ENCODE measurements at regions not wholly inside any gene's neighbourhood (a gene's known extent, or its start where the extent isn't known, plus 50 kb on each side); places are given as distances from the start of the nearest gene placed in this dataset.
"Not testable (repeated sequence)": the region's sequence is repeated elsewhere in the genome, so short reads cannot be mapped to it uniquely, and the experiment has no call there.

DNA sequence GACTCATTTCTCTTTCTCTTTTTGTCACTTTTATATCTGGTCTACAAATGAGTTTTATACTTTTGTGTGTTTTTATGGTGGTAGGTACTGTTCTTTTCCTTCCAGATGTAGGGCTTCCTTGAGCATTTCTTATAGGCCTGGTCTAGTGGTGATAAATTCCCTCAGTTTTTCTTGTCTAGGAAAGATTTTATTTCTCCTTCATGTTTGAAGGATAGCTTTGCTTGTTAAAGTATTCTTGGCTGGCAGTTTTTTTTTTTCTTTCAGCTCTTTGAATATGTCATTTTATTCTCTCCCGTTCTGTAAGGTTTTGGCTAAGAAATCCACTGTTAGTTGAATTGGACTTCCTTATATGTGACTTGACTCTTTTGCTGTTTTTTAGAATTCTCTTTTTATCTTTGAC is 292.7 kb downstream of the RPS24 start:
- DNase-seq: no peak

DNA sequence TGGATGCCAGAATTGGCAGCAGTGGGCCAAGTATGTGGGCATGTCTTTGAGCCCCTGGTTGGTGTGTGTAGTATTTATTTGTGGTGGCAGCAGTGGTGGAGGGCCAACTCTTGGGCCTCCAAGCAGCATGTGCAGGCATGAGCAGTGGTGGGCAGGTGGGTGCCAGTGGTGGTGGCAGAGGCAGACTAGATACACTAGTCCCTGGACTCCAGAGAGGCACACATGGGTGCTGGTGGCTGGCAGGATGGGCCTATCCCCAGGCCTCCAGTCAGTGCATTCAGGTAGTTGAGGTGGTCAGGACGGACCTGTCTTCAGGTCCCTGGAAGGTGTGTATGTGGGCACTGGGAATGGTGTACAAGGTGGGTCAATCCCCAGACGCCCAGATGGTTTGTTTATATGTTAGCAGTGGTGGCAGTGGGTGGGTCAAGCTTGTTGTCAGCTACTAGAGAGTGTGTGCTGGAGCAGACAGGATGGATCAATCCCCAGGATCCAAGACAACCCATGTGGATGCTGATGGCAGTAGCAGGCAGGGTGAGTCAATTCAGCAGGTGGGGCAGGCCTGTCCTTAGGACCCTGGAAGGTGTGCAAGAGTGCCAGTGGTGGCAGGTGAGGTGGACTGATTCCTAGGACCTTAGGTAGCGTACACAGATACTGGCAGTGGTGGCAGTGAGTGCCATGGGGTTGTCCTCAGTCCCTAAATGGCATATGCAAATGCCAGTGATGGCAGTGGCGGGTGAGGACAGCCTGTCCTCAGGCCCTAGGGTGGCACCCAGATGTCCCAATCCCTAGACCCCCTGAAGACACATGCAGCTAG is 294.3 kb downstream of the RPS24 start:
- DNase-seq: no peak

DNA sequence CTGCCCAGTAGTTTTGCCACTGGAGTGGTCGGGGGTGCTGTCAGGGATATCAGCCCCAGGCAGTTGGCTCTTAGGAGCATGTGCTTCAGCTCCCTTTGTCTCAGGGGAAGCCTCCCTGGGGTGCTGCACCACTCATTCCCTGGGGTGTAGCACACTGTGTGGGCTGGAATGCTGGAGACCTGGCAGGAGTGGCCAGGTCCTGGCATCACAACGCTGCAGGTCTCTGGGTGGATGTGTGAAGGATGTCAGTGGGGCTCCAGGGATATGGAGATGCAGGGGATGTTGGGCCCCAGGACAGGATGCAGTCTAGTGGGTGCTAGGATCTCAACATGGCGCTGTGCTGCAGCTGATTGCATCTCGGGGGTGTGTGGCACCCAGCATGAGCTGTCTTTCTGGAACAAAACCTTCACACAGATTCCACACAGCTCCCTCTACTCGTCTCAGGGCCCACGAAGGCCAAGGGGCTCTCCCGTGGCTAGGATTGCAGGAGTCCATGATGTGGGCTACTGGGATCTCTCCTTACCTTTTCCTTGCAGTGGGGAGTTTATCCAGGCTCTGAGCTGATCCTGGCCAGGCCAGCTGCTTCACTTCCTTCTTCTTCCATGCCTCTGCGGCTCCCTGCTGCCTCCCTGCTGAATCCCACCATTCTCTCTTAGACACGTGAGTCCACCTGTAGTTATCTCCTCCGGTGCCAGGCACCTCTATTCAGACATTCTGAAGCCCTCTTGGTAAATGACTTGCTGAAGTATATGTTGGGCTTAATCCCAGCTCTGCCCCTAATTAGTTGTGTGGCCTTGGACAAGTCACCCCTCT is 295.1 kb downstream of the RPS24 start:
- no peak for DNase-seq

DNA sequence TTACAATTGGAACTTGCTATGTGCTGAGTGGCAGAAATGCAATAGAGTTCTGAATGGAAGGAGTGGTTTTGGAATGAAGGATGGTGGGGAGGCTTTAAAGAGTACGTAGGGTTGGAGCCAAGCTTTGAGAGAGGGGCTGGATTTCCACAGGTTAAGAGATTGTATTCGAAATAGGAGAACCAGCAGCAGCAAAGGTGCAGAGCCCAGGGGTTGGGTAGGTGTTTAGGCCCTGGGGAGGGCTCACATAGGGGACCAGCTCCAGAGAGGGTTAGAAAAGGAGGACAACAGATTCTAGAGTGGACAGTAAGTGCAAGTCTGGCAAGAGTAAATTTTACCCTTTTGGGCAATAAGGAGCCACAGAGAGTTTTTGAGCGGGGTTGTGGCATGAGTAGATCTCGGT is 297.2 kb downstream of the RPS24 start:
- no peak for DNase-seq

DNA sequence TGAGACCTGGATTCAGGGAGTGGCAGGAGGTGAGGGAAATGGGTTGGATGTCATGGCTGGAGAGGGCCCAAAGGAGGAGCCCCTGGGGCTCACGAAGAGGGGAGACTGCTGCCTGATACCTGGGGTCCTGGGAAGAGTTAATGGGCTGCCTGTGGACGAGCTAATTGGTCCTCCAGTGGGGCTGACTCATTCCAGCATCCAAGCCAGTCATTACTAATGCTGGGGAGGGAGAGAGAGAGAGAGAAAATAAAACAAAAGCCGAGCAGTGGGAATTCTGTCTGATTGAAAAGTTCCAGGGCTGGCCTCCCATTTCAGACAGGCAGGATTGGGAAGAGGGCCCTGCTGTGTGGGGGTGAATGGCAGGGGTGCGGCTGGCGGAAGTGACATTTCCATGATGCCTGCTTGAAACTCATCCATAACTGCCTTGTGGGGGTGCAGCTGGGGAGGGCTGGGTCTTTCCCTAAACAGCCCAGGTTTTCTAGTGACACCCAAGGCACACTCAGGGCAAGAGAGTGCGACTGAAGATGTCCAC is 297.8 kb downstream of the RPS24 start:
- DNase-seq: no peak

DNA sequence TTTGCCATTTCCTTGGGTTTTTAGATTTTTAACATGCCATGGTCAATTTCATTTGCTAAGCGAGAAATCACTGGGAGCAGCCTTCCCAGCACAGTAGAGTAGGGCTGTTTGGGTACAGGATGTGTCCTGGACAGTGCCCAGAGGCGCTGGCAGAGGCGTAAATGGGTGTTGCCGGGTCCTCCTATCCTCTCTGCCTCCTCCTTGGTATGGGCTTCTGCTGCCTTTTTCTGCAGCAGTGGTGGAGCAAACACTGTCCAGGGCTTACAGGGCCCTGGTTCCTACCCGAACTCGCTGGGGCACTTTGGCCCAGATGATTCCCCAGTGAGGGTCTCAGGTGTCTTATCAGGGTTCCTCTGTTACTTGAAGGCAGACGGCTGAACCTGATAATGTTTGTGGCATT is 298.3 kb downstream of the RPS24 start:
- DNase-seq: no peak

DNA sequence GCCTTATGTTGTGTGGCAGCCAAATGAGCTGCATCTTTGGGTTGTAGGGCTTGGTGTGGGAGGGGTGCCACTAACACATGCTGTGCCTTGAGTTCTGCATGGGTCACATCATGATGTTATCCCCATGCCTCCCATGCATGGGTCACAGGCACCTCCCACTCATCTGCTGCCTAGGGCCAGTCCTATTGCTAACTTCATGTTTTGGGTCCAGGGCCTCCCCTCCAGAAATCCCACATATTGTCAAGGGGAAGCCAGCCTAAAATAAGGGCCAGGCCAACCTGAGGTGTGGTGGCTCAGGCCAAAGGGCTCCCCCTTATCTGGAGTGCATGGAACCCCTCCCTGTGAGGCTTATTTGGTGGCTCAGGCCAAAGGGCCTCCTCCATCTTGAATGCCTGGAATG is 299.0 kb downstream of the RPS24 start:
- DNase-seq: no peak

DNA sequence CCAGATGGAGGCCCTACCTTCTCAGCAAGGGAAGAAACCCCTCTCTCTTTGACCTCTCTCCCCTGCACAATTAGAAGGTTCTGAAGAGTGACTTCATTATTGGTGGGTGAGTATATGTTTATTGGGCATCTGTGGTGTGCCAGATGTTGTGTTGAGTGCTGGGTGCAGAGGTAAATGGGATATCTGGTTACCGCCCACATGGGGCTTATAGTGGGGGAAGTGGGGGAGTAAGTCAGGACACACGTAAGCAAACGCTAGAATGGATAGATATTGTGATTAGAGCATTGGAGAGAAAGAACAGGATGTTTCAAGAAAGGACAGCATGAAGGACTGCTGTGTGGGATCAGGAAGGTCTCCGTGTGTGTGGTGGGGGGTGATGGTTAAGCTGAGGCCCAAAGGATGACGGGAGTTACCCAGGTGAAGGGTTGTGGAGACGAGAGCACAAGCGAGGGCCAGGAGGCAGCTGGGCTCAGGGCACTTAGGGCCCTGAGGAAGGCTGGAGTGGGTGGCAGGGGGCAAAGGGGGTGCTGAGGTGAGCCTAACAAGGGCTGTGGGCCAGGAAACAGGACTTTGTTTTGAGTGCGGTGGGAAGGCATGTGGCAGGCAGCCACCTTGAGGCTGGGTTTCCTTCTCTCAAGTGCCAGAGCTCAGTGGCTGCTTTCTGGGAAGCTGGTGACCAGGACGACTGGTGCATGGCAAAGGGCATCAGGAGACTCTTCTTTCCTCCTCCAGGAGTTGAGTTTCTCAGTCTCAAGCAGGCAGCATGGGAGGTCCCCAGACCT is 299.9 kb downstream of the RPS24 start:
- DNase-seq: no peak

DNA sequence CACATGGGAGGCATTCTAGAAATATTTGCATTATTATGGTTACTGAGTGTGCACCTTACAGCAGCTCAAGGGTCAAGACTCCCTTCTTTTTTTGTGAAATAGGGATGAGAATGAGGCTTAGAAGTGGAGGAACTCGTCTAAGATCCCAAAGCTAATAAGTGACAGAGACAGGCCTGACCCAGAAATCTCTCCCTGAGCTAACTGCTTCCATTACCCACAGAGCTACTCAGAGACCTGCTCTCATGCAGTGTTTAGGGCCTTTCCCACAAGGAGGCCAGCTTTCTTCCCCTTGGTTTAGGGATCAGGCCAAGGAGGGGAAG is 301.7 kb downstream of the RPS24 start:
- DNase-seq: no peak

DNA sequence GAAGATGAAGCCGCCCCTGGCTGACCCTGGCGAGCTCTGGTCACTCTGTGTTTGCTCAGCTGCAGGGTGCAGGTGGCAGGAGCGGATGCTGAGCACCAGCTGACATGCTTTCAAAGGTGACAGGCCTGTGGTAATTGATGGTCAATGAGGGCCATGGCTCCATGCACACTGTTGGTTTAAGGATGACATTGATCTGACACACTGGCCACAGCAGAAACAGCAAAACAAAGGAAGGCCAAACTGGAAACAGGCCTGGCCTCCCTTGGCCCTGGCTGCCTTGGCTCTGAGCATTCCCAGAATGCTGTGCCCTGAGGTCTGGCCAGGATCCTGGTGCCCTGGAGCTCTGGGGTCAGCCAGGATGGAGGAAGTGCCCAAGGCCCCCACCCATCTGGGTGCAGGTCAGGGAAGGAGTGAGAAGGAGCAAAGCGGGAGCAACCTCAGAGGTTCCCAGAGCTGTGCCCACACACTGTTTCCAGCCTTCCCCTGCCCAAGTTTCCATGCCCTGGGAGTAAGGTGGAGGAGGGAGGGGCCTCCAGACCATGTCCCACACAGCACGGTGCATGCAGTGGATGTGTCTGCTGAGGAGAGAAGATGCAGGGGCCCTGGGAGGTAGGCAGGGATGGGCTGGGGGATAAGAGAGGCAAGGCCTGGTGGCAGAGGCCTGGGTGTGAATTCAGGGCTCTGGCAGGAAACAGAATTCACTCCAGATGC is 302.2 kb downstream of the RPS24 start:
- DNase-seq: no peak

DNA sequence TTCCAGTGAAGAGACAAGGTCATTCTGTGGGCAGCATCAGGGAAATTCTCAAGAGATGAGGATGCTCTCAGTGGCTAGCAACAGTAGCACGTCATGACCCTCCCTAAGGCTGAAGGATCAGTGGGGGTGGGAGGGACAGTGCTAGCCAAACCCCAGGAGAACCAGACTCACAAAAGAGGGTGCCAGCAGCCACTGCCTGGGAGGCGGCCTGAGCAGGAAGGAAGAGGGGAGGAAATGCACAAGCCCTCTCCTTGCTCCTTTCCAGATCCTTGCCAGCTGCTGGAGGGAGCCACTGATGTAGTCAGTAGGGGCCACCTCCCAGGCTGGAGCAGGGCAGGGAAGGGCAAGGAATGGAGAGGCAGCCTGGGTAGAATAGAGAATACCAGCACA is 302.7 kb downstream of the RPS24 start:
- no peak for DNase-seq

DNA sequence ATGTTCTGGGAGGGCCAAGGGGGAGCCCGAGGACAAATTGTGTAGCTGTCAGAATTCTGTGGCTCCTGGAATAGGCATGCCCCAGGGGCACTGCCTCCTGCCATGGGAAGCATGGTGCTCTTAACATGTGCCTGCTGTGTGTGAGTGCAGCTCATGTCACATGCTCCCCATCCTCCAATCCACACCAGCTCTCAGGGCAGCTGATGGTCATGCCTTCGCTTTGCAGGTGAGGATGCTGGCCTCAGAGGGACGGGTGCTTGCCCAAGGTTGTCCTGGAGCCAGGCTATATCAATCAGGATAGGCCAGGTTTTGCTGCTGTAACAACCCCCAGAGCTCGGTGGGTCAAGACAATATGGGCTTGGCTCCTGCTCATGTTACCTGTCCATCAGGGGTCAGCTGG is 303.4 kb downstream of the RPS24 start:
- DNase-seq: no peak

DNA sequence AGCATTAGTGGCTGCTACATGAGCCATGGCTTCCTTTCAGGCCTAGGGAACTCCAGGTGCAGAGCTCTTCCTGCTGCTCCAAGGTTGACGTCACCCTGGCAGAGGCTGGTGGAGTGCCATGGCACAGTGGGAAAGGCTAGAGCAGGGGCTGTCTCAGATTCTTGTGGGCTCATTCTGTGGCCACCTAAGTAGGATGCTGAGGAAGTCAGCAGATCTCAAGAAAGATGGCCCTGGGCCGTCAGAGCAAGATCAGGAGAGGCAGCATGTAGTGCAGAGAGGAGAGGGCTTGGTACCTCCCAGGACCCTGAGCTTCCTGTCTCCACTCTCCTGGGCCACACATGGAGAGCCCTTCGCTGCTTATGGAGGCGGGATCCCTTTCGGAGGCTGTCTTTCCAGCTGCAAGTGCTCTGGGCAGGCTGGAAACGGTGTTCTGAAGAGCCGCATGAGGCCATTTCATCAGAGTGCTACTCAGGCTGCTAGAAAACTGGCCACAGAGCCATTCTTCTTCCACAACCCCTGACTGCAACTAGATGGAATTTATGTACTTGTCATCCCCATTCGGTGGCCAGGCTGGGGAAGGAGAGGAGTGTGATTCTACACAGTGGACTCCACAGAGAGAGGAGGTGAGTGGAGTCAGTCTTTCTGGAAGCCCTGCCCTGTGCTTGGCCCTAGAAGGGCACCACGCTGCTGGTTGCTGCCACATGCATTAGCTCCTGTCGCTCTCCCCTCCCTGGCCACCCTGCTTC is 304.2 kb downstream of the RPS24 start:
- no peak for DNase-seq

DNA sequence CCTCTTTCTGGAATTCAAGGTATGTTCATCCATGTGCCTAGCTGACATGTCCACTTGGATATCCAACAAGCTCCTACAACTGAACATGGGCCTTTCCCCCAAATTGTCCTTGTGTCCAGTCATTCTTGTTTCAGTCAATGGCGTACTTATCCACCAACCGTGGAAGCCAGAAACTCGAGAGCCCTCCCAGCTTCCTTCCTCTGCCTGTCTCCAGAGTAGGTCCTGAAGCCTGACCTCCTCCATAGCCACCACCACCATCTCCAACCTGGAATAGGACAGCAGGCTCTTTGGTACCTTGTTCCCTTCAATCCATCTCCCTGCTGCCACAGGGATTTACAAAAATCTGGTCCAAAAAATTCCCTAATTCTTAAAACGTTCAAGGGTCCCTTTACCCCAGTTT is 305.1 kb downstream of the RPS24 start:
- DNase-seq: no peak

DNA sequence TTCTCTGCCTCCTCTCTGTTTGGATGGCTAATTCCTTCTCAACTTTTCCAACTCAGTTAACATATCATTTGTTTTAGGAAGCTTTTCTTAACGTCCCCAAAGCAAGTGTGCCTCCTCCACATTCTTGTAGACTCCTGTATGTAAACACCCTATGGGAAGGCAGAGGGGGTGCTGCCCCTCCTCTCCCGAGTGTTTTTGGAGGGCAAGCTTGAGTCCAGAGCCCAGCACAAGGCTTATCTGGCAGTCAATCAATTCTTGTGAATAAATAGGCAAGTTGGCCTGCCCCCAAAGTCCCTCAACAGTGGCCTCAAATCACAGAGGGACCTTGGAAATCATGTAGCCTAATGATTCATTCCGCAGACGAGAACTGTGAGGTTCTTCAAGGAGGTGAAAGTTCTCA is 305.6 kb downstream of the RPS24 start:
- DNase-seq: no peak

DNA sequence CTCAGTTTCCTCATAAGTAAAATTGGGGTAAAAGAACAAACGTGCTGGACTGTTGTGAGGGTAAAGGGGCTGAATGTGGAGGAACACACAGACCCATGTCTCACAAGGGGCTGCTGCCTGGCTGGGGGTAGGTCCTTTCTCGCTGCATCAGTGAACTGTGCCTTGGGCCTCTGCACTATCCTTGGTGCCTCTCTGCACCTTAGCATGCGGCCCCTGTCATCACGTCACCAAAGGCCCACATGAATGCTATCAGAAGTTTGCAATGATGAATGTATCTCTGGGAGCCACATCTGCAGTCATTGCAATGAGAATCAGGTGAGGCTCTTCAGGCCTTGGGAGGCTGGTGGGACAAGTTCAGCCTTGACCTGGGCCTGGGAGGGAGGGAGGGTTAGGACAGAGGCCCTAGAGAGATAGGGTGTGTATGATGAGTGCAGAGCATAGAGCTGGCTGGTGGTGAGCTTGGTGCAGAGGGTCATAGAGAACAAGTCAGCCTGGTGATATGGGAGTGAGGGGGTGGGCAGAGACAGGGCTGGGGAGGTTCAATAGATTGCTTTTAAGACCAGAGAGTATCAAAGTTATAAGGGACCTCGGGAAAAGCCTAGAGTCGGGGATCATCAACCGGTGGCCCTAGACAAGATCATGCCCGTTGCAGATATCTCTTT is 308.4 kb downstream of the RPS24 start:
- DNase-seq: no peak

DNA sequence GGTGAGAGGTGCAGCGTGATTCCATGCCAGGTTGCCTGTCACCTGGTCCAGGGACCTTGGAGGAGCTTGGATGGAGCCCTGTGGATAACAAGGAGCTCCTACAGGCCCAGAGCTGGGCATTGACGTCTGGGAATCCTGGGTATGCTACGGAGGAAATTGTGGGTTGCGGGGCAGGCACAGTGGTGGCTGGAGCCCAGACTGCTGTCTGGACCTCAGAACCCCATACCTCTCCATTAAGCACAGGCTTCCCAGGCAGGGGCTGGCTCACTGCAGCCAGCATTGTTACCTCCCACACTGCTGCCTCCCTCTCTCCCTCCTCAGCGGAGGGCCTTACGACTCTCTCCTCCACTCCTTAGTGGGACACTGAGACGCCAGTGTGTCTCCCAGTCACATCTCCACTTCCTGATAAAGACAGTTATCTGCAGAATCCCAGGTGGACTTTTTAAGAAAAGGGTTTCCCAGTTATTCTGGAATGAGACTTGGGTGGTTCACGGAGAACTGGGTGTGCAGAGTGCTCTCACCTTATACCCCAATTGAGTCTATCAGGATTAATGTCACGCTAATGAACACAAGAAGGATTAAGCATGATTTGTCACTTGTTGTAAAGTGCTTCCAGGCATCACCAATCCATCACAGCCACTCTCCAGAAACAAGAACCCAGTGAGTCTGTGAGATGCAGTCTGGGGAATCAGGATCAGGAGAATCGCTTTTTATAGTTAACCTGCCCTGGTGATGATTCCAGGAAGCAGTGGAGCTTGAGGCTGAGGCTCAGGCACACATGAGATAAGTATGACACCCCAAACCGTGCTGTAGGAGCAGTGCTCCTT is 309.4 kb downstream of the RPS24 start:
- no peak for DNase-seq

DNA sequence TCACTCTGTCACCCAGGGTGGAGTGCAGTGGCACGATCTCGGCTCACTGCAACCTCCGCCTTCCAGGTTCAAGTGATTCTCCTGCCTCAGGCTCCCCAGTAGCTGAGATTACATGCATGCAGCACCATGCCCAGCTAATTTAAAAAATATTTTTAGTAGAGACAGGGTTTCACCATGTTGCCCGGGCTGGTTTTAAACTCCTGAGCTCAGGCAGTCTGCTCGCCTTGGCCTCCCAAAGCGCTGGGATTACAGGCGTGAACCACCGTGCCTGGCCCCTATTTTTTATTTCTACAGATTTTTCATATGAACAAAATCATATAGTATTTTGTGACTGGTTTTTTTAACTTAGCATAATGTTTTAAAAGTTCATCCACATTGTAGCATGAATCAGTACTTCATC is 310.6 kb downstream of the RPS24 start:
- not testable (repeated sequence) for DNase-seq

DNA sequence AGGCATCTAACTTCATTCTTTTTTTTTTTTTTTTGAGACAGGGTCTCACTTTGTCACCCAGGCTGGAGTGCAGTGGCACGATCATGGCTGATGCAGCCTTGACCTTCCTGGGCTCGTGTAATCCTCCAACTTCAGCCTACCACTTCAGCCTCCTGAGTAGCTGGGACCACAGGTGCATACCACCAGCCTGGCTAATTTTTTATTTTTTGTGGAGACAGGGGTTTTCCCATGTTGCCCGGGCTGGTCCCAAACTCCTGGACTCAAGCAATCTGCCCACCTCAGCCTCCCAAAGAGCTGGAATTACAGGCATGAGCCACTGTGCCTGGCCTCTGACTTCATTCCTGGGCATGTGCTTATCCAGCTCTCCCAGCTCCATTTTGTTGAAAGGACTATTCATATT is 311.9 kb downstream of the RPS24 start:
- not testable (repeated sequence) for DNase-seq

DNA sequence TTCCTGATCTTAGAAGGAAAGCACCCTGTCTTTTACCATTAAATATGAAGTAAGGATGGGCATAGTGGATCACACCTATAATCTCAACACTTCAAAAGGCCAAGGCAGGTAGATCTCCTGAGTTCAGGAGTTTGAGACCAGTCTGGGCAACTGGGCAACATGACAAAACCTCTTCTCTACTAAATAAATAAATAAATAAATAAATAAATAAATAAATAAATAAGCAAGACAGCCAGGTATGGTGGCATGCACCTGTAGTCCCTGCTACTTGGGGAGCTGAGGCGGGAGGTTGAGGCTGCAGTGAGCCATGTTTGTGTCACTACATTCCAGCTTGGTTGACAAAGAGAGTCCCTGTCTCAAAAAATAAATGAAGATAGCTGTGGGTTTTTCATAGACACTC is 313.1 kb downstream of the RPS24 start:
- no peak for DNase-seq
